Activated CD4-positive, alpha-beta memory T cell treated with anti-CD3 and anti-CD28 coated beads, Interleukin-2, amount 10 ng/mL, durations not matched to agents 7 days and 5 days (primary cell): ENCODE measurements at regions not wholly inside any gene's neighbourhood (a gene's known extent, or its start where the extent isn't known, plus 50 kb on each side); places are given as distances from the start of the nearest gene placed in this dataset.
"Not testable (repeated sequence)": the region's sequence is repeated elsewhere in the genome, so short reads cannot be mapped to it uniquely, and the experiment has no call there.

Experiments
- CTCF ChIA-PET: fragments of 350-600 bp; sonication (Branson Sonifier 250); formaldehyde crosslinking; loops from one replicate; lab custom pipeline; 2021; ENCODE audit warnings: antibody characterized with exemption, inconsistent platforms; lab: Charles Lee
- POLR2A ChIA-PET: fragments of 350-600 bp; sonication (Branson Sonifier 250); formaldehyde crosslinking; loops from one replicate; lab custom pipeline; 2021; ENCODE audit warnings: antibody characterized with exemption; lab: Charles Lee
- DNase-seq: peaks from one replicate; pipeline ENCODE4 v3.0.0-alpha.2; 2020
- H3K27ac Mint-ChIP-seq: one replicate; pipeline ENCODE4 v1.8.0; 2021; ENCODE audit warnings: mild to moderate bottlenecking, mixed read lengths
- H3K27me3 Mint-ChIP-seq: one replicate; pipeline ENCODE4 v1.8.0; 2021; ENCODE audit warnings: mixed read lengths
- H3K36me3 Mint-ChIP-seq: one replicate; pipeline ENCODE4 v1.8.0; 2021; ENCODE audit warnings: low read depth, mixed read lengths
- H3K4me1 Mint-ChIP-seq: one replicate; pipeline ENCODE4 v1.8.0; 2021; ENCODE audit warnings: mixed read lengths
- H3K4me3 Mint-ChIP-seq: one replicate; pipeline ENCODE4 v1.8.0; 2021; ENCODE audit warnings: mild to moderate bottlenecking, mixed read lengths
- H3K9me3 Mint-ChIP-seq: one replicate; pipeline ENCODE4 v1.8.0; 2021; ENCODE audit warnings: mixed read lengths

- Mint-ChIP-seq H3K27ac (no peak overlapping the region), H3K27me3 (peaks cover 4% of the 10 kb centered on the region), H3K4me3 (no peak overlapping the region), H3K36me3 (no peaks in the 10 kb centered on the region), H3K4me1 (no peaks in the 10 kb centered on the region), H3K9me3 (no peaks in the 10 kb centered on the region)
- ChIA-PET CTCF (no interaction called here), POLR2A (no interaction called here)
- no peak for DNase-seq
Observed at GRCh38 chr11:112705148-112705547, 256.1 kb upstream of the NCAM1 start.

GRCh38 chr11:112706863-112707262 is 254.4 kb upstream of the NCAM1 start:
- H3K4me1 Mint-ChIP-seq, result no peaks in the 10 kb centered on the region
- no peak overlapping the region for H3K4me3 Mint-ChIP-seq
- H3K36me3 Mint-ChIP-seq, result no peaks in the 10 kb centered on the region
- H3K9me3 Mint-ChIP-seq, result no peaks in the 10 kb centered on the region
- POLR2A ChIA-PET, result no interaction called here
- H3K27ac Mint-ChIP-seq, result no peak overlapping the region
- CTCF ChIA-PET, result no interaction called here
- no peak for DNase-seq
- peaks cover 5% of the 10 kb centered on the region for H3K27me3 Mint-ChIP-seq

GRCh38 chr11:112714340-112714739 is 246.9 kb upstream of the NCAM1 start:
- H3K4me3 Mint-ChIP-seq, POLR2A ChIA-PET, H3K4me1 Mint-ChIP-seq, CTCF ChIA-PET, H3K27ac Mint-ChIP-seq, DNase-seq, H3K9me3 Mint-ChIP-seq, H3K36me3 Mint-ChIP-seq: not testable (repeated sequence)
- peaks cover 13% of the 10 kb centered on the region for H3K27me3 Mint-ChIP-seq

GRCh38 chr11:112715056-112715455 is 246.2 kb upstream of the NCAM1 start:
- POLR2A ChIA-PET, result no interaction called here
- Mint-ChIP-seq H3K4me1 (no peaks in the 10 kb centered on the region), H3K27me3 (peaks cover 13% of the 10 kb centered on the region), H3K4me3 (no peak overlapping the region), H3K27ac (no peak overlapping the region), H3K36me3 (no peaks in the 10 kb centered on the region), H3K9me3 (no peaks in the 10 kb centered on the region)
- CTCF ChIA-PET, result no interaction called here
- no peak for DNase-seq

- Mint-ChIP-seq H3K9me3 (no peaks in the 10 kb centered on the region), H3K4me1 (no peaks in the 10 kb centered on the region), H3K27me3 (peaks cover 3% of the 10 kb centered on the region), H3K4me3 (no peak overlapping the region), H3K36me3 (no peaks in the 10 kb centered on the region), H3K27ac (no peak overlapping the region)
- DNase-seq, result no peak
- POLR2A ChIA-PET, result no interaction called here
- CTCF ChIA-PET, result no interaction called here
Observed at GRCh38 chr11:112718483-112718882, 242.7 kb upstream of the NCAM1 start.

- CTCF ChIA-PET, result no interaction called here
- Mint-ChIP-seq H3K9me3 (no peaks in the 10 kb centered on the region), H3K27ac (no peak overlapping the region), H3K36me3 (no peaks in the 10 kb centered on the region), H3K27me3 (no peaks in the 10 kb centered on the region), H3K4me3 (no peak overlapping the region), H3K4me1 (no peaks in the 10 kb centered on the region)
- DNase-seq, result no peak
- POLR2A ChIA-PET, result no interaction called here
Observed at GRCh38 chr11:112719736-112720525, 241.3 kb upstream of the NCAM1 start.

GRCh38 chr11:112722148-112722547 is 239.1 kb upstream of the NCAM1 start:
- Mint-ChIP-seq H3K4me1 (no peaks in the 10 kb centered on the region), H3K36me3 (no peaks in the 10 kb centered on the region), H3K27ac (no peak overlapping the region), H3K27me3 (no peaks in the 10 kb centered on the region), H3K9me3 (no peaks in the 10 kb centered on the region), H3K4me3 (no peak overlapping the region)
- ChIA-PET CTCF (no interaction called here), POLR2A (no interaction called here)
- no peak for DNase-seq

- no peak overlapping the region for H3K27ac Mint-ChIP-seq
- DNase-seq, result no peak
- POLR2A ChIA-PET, result no interaction called here
- H3K36me3 Mint-ChIP-seq, result no peaks in the 10 kb centered on the region
- no peaks in the 10 kb centered on the region for H3K27me3 Mint-ChIP-seq
- no peaks in the 10 kb centered on the region for H3K4me1 Mint-ChIP-seq
- H3K4me3 Mint-ChIP-seq, result no peak overlapping the region
- CTCF ChIA-PET, result no interaction called here
- no peaks in the 10 kb centered on the region for H3K9me3 Mint-ChIP-seq
Observed at GRCh38 chr11:112722876-112723275, 238.3 kb upstream of the NCAM1 start.

GRCh38 chr11:112723676-112724495 is 237.3 kb upstream of the NCAM1 start:
- Mint-ChIP-seq H3K36me3 (no peaks in the 10 kb centered on the region), H3K4me3 (no peak overlapping the region), H3K27me3 (no peaks in the 10 kb centered on the region), H3K9me3 (no peaks in the 10 kb centered on the region), H3K4me1 (no peaks in the 10 kb centered on the region), H3K27ac (no peak overlapping the region)
- ChIA-PET POLR2A (no interaction called here), CTCF (no interaction called here)
- DNase-seq, result no peak

- H3K9me3 Mint-ChIP-seq, result no peaks in the 10 kb centered on the region
- no peaks in the 10 kb centered on the region for H3K4me1 Mint-ChIP-seq
- H3K4me3 Mint-ChIP-seq, result no peak overlapping the region
- CTCF ChIA-PET, result no interaction called here
- POLR2A ChIA-PET, result no interaction called here
- no peak for DNase-seq
- H3K27me3 Mint-ChIP-seq, result no peaks in the 10 kb centered on the region
- H3K36me3 Mint-ChIP-seq, result no peaks in the 10 kb centered on the region
- H3K27ac Mint-ChIP-seq, result no peak overlapping the region
Observed at GRCh38 chr11:112724496-112724790, 236.8 kb upstream of the NCAM1 start.

GRCh38 chr11:112725636-112726035 is 235.6 kb upstream of the NCAM1 start:
- H3K27me3 Mint-ChIP-seq, result no peaks in the 10 kb centered on the region
- no peak overlapping the region for H3K4me3 Mint-ChIP-seq
- no peak overlapping the region for H3K27ac Mint-ChIP-seq
- CTCF ChIA-PET, result interaction anchor here (0.8 kb wide), 1 partner anchor 137 kb away, joined by 3 read pairs; no protein-coding TSS in a partner anchor
- H3K9me3 Mint-ChIP-seq, result no peaks in the 10 kb centered on the region
- H3K4me1 Mint-ChIP-seq, result no peaks in the 10 kb centered on the region
- POLR2A ChIA-PET, result no interaction called here
- no peaks in the 10 kb centered on the region for H3K36me3 Mint-ChIP-seq
- DNase-seq, result no peak

GRCh38 chr11:112727341-112727841 is 233.8 kb upstream of the NCAM1 start:
- H3K27me3 Mint-ChIP-seq, result no peaks in the 10 kb centered on the region
- DNase-seq, result no peak
- ChIA-PET CTCF (no interaction called here), POLR2A (no interaction called here)
- no peaks in the 10 kb centered on the region for H3K36me3 Mint-ChIP-seq
- H3K27ac Mint-ChIP-seq, result no peak overlapping the region
- no peaks in the 10 kb centered on the region for H3K9me3 Mint-ChIP-seq
- no peaks in the 10 kb centered on the region for H3K4me1 Mint-ChIP-seq
- H3K4me3 Mint-ChIP-seq, result no peak overlapping the region

GRCh38 chr11:112728288-112728687 is 232.9 kb upstream of the NCAM1 start:
- DNase-seq, result no peak
- CTCF ChIA-PET, result no interaction called here
- H3K4me3 Mint-ChIP-seq, result no peak overlapping the region
- H3K27ac Mint-ChIP-seq, result no peak overlapping the region
- H3K36me3 Mint-ChIP-seq, result no peaks in the 10 kb centered on the region
- H3K9me3 Mint-ChIP-seq, result no peaks in the 10 kb centered on the region
- H3K4me1 Mint-ChIP-seq, result no peaks in the 10 kb centered on the region
- H3K27me3 Mint-ChIP-seq, result no peaks in the 10 kb centered on the region
- POLR2A ChIA-PET, result no interaction called here
